KOPT-K1 (cell line): ENCODE measurements at regions not wholly inside any gene's neighbourhood (a gene's known extent, or its start where the extent isn't known, plus 50 kb on each side); places are given as distances from the start of the nearest gene placed in this dataset.

Experiments used
- H3K27ac ChIP-seq: fragments of 200-600 bp; sonication (generic); 2 replicates; pipeline ENCODE4 v1.5.1; 2016; ENCODE audit warnings: antibody characterized with exemption, mild to moderate bottlenecking, low read depth, low read length; ENCODE audit not compliant: poor library complexity, severe bottlenecking
- H3K36me3 ChIP-seq: fragments of 200-600 bp; sonication (generic); 2 replicates; pipeline ENCODE4 v1.5.1; 2017; ENCODE audit warnings: antibody characterized with exemption, mild to moderate bottlenecking, low read length, moderate library complexity; ENCODE audit not compliant: insufficient read depth
- H3K9me3 ChIP-seq: fragments of 200-600 bp; sonication (generic); 2 replicates; pipeline ENCODE4 v1.5.1; 2017; ENCODE audit warnings: antibody characterized with exemption, low read length, mild to moderate bottlenecking; ENCODE audit not compliant: insufficient read depth, poor library complexity, severe bottlenecking

DNA sequence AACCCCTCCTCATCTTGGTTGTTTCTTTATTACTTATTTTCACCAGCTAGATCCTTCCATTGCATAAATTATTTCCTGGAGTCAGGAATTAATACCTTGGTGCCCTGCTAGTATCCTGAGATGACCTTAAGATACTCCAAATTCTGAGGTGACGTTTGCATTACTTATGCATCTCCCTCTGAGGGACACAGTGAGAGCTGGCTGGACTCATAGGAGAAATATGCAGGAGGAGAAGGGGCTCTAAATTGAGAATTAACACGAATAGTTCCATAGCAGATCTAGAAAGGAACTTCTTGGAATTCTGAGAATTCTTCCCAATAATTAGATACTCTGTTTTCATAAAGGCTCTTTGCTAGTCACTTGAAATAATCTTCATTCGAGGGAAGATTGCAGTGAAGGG lies 310.6 kb upstream of the ZEB2 start:
- Histone ChIP-seq H3K36me3 (no peaks in the 10 kb centered on the region), H3K9me3 (no peaks in the 10 kb centered on the region), H3K27ac (no peak overlapping the region)

GRCh38 chr2:144827404-144827803 lies 307.5 kb upstream of the ZEB2 start:
- Histone ChIP-seq H3K27ac (no peak overlapping the region), H3K36me3 (no peaks in the 10 kb centered on the region), H3K9me3 (no peaks in the 10 kb centered on the region)

- no peaks in the 10 kb centered on the region for H3K36me3 ChIP-seq
- H3K27ac ChIP-seq = no peak overlapping the region
These were observed 306.2 kb upstream of the ZEB2 start for GRCh38 chr2:144826105-144826504.

GRCh38 chr2:144825331-144826020 lies 305.6 kb upstream of the ZEB2 start:
- H3K36me3 ChIP-seq = no peaks in the 10 kb centered on the region
- no peak overlapping the region for H3K27ac ChIP-seq
- no peaks in the 10 kb centered on the region for H3K9me3 ChIP-seq

More at GRCh38 chr2:144826105-144826504, 306.2 kb upstream of the ZEB2 start:
- H3K9me3 ChIP-seq = no peaks in the 10 kb centered on the region

DNA sequence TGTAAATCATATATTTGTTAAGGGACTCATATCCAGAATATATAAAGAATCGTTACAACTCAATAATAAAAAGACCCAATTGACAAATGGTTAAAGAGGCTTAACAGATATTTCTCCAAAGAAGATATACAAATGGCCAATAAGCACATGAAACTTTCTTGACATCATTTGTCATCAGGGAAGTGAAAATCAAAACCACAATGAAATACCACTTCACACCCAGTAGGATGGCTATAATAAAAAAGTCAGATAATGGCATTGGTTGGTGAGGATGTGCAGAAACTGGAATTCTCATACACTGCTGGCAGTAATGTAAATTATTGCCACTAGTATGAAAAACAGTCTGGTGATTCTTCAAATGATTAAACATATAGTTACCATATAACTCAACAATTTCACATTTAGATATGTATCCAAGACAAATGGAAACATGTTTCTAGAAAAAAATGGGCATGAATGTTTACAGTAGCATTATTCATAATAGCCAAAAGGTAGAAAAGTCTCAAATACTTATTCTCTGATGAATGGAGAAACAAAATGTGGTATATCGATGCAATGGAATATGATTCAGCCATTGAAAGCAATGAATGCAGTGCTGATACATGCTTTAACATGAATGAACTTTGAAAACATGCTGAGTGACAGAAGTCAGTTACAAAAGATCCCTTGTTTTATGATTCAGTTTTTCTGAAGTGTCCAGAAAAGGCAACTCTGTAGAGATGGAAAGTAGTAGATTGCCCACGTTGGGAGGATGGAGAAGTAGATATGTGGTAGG lies 304.6 kb upstream of the ZEB2 start:
- Histone ChIP-seq H3K9me3 (no peaks in the 10 kb centered on the region), H3K36me3 (no peaks in the 10 kb centered on the region), H3K27ac (no peak overlapping the region)

GRCh38 chr2:144822966-144823365 lies 303.0 kb upstream of the ZEB2 start:
- Histone ChIP-seq H3K9me3 (no peaks in the 10 kb centered on the region), H3K27ac (no peak overlapping the region), H3K36me3 (no peaks in the 10 kb centered on the region)

GRCh38 chr2:144812288-144812687 lies 292.4 kb upstream of the ZEB2 start:
- no peaks in the 10 kb centered on the region for H3K36me3 ChIP-seq
- H3K27ac ChIP-seq = no peak overlapping the region
- H3K9me3 ChIP-seq = no peaks in the 10 kb centered on the region

- H3K27ac ChIP-seq = no peak overlapping the region
- no peaks in the 10 kb centered on the region for H3K36me3 ChIP-seq
- no peaks in the 10 kb centered on the region for H3K9me3 ChIP-seq
These were observed 281.8 kb upstream of the ZEB2 start for GRCh38 chr2:144801766-144802165.

- no peaks in the 10 kb centered on the region for H3K36me3 ChIP-seq
- no peak overlapping the region for H3K27ac ChIP-seq
- H3K9me3 ChIP-seq = no peaks in the 10 kb centered on the region
These were observed 281.4 kb upstream of the ZEB2 start for GRCh38 chr2:144801325-144801724.

GRCh38 chr2:144798989-144799388 lies 279.1 kb upstream of the ZEB2 start:
- H3K36me3 ChIP-seq = no peaks in the 10 kb centered on the region

GRCh38 chr2:144798034-144798433 lies 278.1 kb upstream of the ZEB2 start:
- Histone ChIP-seq H3K36me3 (no peaks in the 10 kb centered on the region), H3K27ac (no peak overlapping the region), H3K9me3 (no peaks in the 10 kb centered on the region)

More at GRCh38 chr2:144798989-144799388, 279.1 kb upstream of the ZEB2 start:
- H3K9me3 ChIP-seq = no peaks in the 10 kb centered on the region
- H3K27ac ChIP-seq = no peak overlapping the region

GRCh38 chr2:144796936-144797335 lies 277.0 kb upstream of the ZEB2 start:
- Histone ChIP-seq H3K36me3 (no peaks in the 10 kb centered on the region), H3K27ac (no peak overlapping the region), H3K9me3 (no peaks in the 10 kb centered on the region)

GRCh38 chr2:144796164-144796563 lies 276.2 kb upstream of the ZEB2 start:
- no peaks in the 10 kb centered on the region for H3K36me3 ChIP-seq
- H3K27ac ChIP-seq = no peak overlapping the region
- no peaks in the 10 kb centered on the region for H3K9me3 ChIP-seq

- Histone ChIP-seq H3K9me3 (no peaks in the 10 kb centered on the region), H3K36me3 (no peaks in the 10 kb centered on the region), H3K27ac (no peak overlapping the region)
These were observed 265.3 kb upstream of the ZEB2 start for GRCh38 chr2:144785253-144785652.

DNA sequence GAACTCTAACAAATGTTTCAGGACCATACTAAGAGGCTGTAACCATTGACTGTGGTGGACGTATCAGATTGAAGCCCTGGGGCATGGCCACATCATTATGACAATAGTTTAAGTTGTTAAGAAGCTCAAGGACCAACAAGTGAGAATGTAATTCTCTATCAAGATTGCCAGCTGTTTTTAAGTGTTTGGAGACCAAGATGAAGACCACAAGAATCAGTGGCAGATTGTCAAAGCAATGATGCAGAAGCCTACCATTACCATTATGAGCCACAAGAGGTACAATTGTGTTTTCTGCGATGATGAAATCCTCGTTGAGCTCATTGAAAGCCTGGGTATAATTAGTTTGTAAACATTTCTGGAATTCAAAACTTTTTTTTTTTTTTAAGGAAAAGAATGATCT lies 261.1 kb upstream of the ZEB2 start:
- Histone ChIP-seq H3K9me3 (no peaks in the 10 kb centered on the region), H3K36me3 (no peaks in the 10 kb centered on the region), H3K27ac (no peak overlapping the region)

DNA sequence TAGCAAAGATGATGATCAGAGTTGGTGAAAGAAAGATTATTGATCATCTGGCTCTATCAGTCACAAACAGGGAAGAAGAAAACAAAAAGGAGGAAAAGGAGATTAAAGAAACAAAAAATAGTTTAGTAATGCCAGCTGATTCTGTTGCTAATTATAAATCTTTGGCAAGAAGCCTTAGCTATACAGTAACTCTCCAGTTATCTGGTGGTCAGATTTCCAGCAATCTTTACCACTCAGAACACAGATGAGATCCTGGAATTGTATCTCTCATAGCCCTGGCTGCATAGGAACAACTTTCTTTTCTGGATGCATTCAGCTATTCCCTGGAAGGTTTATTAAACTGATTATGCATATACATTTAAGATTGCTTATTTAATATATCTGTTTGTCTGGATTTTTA lies 256.8 kb upstream of the ZEB2 start:
- Histone ChIP-seq H3K9me3 (no peaks in the 10 kb centered on the region), H3K36me3 (no peaks in the 10 kb centered on the region), H3K27ac (no peak overlapping the region)
